ENCODE measurements at regions not wholly inside any gene's neighbourhood (a gene's known extent, or its start where the extent isn't known, plus 50 kb on each side); places are given as distances from the start of the nearest gene placed in this dataset.

GRCh38 chr16:72565106-72565505 is 393.2 kb upstream of the PMFBP1 start:
- TF ChIP-seq CTCF (IDR thresholded peaks at IDR 0.05; ENCODE audit: insufficient read depth, low read length) (no peak), SPI1 (IDR thresholded peaks at IDR 0.05; ENCODE audit: borderline replicate concordance, low read depth) (no peak), POLR2AphosphoS5 (IDR thresholded peaks at IDR 0.05; ENCODE audit: low read depth) (no peak), GABPA (IDR thresholded peaks at IDR 0.05; ENCODE audit: low read depth) (no peak), REST (IDR thresholded peaks at IDR 0.05; ENCODE audit: insufficient replicate concordance, low read depth) (no peak)

Data from HL-60 (cell line).